HG02840 (cell line): ENCODE measurements at regions not wholly inside any gene's neighbourhood (a gene's known extent, or its start where the extent isn't known, plus 50 kb on each side); places are given as distances from the start of the nearest gene placed in this dataset.
A peak's percentile ranks its signal among the peaks of the same experiment; 100 is the strongest.
"Not testable (repeated sequence)": the region's sequence is repeated elsewhere in the genome, so short reads cannot be mapped to it uniquely, and the experiment has no call there.

Experiments used
- ATAC-seq: cut with Tn5 transposase; IDR thresholded peaks from one replicate; pipeline ENCODE4 v1.9.1; 2021; ENCODE audit warnings: mild to moderate bottlenecking, moderate library complexity, moderate number of reproducible peaks; ENCODE audit not compliant: unreplicated experiment, low FRiP score

GRCh38 chr4:128690011-128690410, 119.5 kb upstream of the JADE1 start:
- no peak for ATAC-seq

- ATAC-seq = no peak
Measured at GRCh38 chr4:128688846-128689437, 120.6 kb upstream of the JADE1 start.

GRCh38 chr4:128688033-128688721, 121.3 kb upstream of the JADE1 start:
- no peak for ATAC-seq

- ATAC-seq = no peak
Measured at GRCh38 chr4:128686810-128687209, 122.7 kb upstream of the JADE1 start.

- ATAC-seq = no peak
Measured at GRCh38 chr4:128686032-128686465, 123.5 kb upstream of the JADE1 start.

GRCh38 chr4:128684016-128684415, 125.5 kb upstream of the JADE1 start:
- no peak for ATAC-seq

GRCh38 chr4:128682942-128683666, 126.4 kb upstream of the JADE1 start:
- ATAC-seq = no peak

- no peak for ATAC-seq
Measured at GRCh38 chr4:128676095-128676494, 133.4 kb upstream of the JADE1 start.

GRCh38 chr4:128675083-128675482, 134.4 kb upstream of the JADE1 start:
- peak; percentile 89 for ATAC-seq

GRCh38 chr4:128673159-128673558, 136.3 kb upstream of the JADE1 start:
- not testable (repeated sequence) for ATAC-seq

GRCh38 chr4:128672596-128672995, 136.9 kb upstream of the JADE1 start:
- ATAC-seq = not testable (repeated sequence)

- ATAC-seq = no peak
Measured at GRCh38 chr4:128670513-128670912, 139.0 kb upstream of the JADE1 start.

GRCh38 chr4:128668566-128668965, 140.9 kb upstream of the JADE1 start:
- ATAC-seq = no peak

GRCh38 chr4:128665514-128665913, 144.0 kb upstream of the JADE1 start:
- ATAC-seq = no peak

- no peak for ATAC-seq
Measured at GRCh38 chr4:128663325-128663724, 146.2 kb upstream of the JADE1 start.

- no peak for ATAC-seq
Measured at GRCh38 chr4:128661479-128661878, 148.0 kb upstream of the JADE1 start.

GRCh38 chr4:128660361-128661215, 148.9 kb upstream of the JADE1 start:
- no peak for ATAC-seq

- no peak for ATAC-seq
Measured at GRCh38 chr4:128658214-128658631, 151.3 kb upstream of the JADE1 start.

GRCh38 chr4:128657638-128658037, 151.9 kb upstream of the JADE1 start:
- no peak for ATAC-seq

- ATAC-seq = no peak
Measured at GRCh38 chr4:128654465-128654864, 155.0 kb upstream of the JADE1 start.
